ENCODE measurements at regions not wholly inside any gene's neighbourhood (a gene's known extent, or its start where the extent isn't known, plus 50 kb on each side); places are given as distances from the start of the nearest gene placed in this dataset.
A peak's percentile ranks its signal among the peaks of the same experiment; 100 is the strongest.

DNA sequence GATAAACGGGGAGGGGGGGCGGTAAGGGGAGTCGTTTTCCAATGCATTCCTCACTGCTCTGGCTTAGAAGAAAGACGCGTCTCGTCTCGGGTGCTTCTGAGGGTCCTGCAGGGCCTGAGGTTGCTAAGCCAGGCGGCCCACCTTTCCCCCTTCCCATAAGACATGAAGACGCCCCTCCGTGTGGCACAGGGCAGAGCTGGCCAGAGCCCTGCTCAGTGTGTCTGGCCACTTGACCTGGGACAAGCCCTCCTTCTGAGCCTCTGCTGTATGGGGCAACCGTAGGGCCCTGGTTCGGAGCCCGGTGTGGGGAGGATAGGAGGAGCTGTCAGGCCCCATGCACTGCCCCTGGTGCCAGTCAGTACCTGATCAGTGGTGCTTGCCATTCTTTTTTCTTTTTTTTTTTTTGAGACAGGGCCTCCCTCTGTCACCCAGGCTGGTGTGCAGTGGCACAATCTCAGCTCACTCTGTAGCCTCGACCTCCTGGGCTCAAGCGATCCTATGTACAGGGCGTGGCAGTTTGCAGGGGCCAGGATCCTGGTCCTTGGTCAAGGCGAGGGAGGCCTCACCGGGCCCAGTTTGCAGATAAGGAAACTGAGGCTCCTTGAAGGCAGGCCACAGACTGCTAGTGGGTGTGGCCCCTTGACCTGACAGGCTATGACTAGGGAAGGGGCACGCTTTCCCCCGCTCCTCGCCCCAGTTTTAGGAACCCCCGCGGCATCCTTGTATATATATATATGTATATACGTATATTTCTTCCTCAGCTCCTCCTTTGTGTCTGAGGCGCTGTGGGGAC lies 172.3 kb upstream of the IER5L start:
- Mint-ChIP-seq H3K9me3 (no peaks in the 10 kb centered on the region), H3K27me3 (peaks cover 0 to 8% of the 10 kb centered on the region in 2 donors), H3K27ac (no peak overlapping the region), H3K4me1 (ENCODE audit: low read depth in 2 of 2) (peaks cover 0 to 7% of the 10 kb centered on the region in 2 donors), H3K36me3 (no peaks in the 10 kb centered on the region), H3K4me3 (no peak overlapping the region)
- DNase-seq (ENCODE audit: low spot score) (no peak), ATAC-seq (no peak)

GRCh38 chr9:129349665-129349947 lies 171.5 kb upstream of the IER5L start:
- ATAC-seq (no peak), DNase-seq (ENCODE audit: low spot score) (no peak)
- H3K4me1 Mint-ChIP-seq (ENCODE audit: low read depth in 2 of 2), result peaks cover 0 to 7% of the 10 kb centered on the region in 2 donors
- no peak overlapping the region for H3K27ac Mint-ChIP-seq
- H3K4me3 Mint-ChIP-seq, result no peak overlapping the region
- no peaks in the 10 kb centered on the region for H3K9me3 Mint-ChIP-seq
- peaks cover 0 to 8% of the 10 kb centered on the region in 2 donors for H3K27me3 Mint-ChIP-seq
- H3K36me3 Mint-ChIP-seq, result no peaks in the 10 kb centered on the region

GRCh38 chr9:129348890-129349664 lies 171.0 kb upstream of the IER5L start:
- no peaks in the 10 kb centered on the region for H3K9me3 Mint-ChIP-seq
- H3K36me3 Mint-ChIP-seq, result no peaks in the 10 kb centered on the region
- H3K4me1 Mint-ChIP-seq (ENCODE audit: low read depth in 2 of 2), result peaks cover 0 to 7% of the 10 kb centered on the region in 2 donors
- no peak for DNase-seq (ENCODE audit: low spot score)
- ATAC-seq, result no peak
- no peak overlapping the region for H3K4me3 Mint-ChIP-seq
- peaks cover 0 to 8% of the 10 kb centered on the region in 2 donors for H3K27me3 Mint-ChIP-seq
- H3K27ac Mint-ChIP-seq, result no peak overlapping the region

DNA sequence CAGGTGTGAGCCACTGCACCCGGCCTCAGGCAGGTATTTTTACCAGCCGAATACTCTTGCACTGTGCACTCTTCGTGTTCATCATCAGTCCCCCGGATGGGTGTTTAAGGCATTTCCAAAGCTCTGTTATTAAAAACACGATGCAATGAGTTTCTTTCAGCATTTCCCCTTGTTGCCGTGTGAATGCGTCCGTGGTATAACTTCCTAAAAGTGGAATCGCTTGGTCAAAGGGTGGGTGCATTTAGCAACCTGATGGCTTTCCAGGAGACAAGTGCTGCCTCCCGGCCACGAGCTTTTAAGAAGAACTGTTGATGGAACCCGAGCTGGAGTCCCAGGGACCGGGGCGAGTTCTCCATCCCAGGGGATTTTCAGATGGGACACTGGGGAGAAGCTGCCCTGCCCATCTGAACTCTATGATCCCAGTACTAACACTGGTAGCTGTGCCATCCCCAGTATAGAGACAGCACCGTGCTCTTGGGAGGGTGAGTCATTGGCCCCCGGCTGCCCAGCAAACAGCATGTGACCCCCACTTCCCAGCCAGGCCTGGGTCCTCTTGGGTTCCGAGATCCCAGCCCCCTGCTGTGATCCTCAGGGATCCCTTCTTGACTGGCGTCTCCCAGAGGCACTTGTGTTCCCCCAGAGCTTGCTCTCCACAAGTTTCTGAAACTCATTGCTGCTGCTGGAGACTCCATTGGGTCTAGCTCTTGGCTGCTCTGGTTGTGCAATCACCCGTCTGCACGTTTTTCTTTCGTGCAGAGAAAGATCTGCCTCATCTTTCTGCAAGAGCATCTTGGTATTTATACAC lies 169.5 kb upstream of the IER5L start:
- H3K4me1 Mint-ChIP-seq (ENCODE audit: low read depth in 2 of 2), result peaks cover 0 to 7% of the 10 kb centered on the region in 2 donors
- no peaks in the 10 kb centered on the region for H3K9me3 Mint-ChIP-seq
- H3K27ac Mint-ChIP-seq, result no peak overlapping the region
- DNase-seq (ENCODE audit: low spot score), result no peak
- no peak overlapping the region for H3K4me3 Mint-ChIP-seq
- no peak for ATAC-seq
- no peaks in the 10 kb centered on the region for H3K36me3 Mint-ChIP-seq
- H3K27me3 Mint-ChIP-seq, result peaks cover 0 to 8% of the 10 kb centered on the region in 2 donors

DNA sequence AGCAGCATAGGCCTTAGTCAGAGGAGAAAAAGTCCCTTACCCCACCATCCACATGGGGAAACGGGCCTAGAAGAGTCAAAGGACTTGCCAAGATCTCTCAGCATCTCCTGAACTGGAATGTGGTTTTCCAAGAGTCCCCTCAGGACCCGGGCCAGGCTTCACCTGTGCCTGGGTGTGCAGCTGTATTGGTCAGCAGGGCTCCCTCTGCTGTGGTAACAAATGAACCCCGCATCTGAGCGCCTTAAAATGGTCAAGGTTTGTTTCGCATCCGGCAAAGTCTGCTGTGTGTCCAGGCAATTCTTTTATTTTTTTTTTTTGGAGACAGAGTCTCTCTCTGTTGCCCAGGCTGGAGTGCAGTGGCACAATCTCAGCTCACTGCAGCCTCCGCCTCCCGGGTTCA lies 168.0 kb upstream of the IER5L start:
- Mint-ChIP-seq H3K27me3 (peaks cover 0 to 5% of the 10 kb centered on the region in 2 donors), H3K9me3 (no peaks in the 10 kb centered on the region), H3K4me1 (ENCODE audit: low read depth in 2 of 2) (peaks cover 0 to 3% of the 10 kb centered on the region in 2 donors), H3K27ac (no peak overlapping the region), H3K36me3 (no peaks in the 10 kb centered on the region), H3K4me3 (no peak overlapping the region)
- no peak for DNase-seq (ENCODE audit: low spot score)
- ATAC-seq, result no peak

- Mint-ChIP-seq H3K4me3 (no peak overlapping the region), H3K4me1 (ENCODE audit: low read depth in 2 of 2) (peaks cover 0 to 3% of the 10 kb centered on the region in 2 donors), H3K27me3 (peaks cover 0 to 5% of the 10 kb centered on the region in 2 donors), H3K27ac (no peak overlapping the region), H3K9me3 (no peaks in the 10 kb centered on the region), H3K36me3 (no peaks in the 10 kb centered on the region)
- ATAC-seq (no peak), DNase-seq (ENCODE audit: low spot score) (no peak)
Observed at GRCh38 chr9:129344641-129345495, 166.8 kb upstream of the IER5L start.

DNA sequence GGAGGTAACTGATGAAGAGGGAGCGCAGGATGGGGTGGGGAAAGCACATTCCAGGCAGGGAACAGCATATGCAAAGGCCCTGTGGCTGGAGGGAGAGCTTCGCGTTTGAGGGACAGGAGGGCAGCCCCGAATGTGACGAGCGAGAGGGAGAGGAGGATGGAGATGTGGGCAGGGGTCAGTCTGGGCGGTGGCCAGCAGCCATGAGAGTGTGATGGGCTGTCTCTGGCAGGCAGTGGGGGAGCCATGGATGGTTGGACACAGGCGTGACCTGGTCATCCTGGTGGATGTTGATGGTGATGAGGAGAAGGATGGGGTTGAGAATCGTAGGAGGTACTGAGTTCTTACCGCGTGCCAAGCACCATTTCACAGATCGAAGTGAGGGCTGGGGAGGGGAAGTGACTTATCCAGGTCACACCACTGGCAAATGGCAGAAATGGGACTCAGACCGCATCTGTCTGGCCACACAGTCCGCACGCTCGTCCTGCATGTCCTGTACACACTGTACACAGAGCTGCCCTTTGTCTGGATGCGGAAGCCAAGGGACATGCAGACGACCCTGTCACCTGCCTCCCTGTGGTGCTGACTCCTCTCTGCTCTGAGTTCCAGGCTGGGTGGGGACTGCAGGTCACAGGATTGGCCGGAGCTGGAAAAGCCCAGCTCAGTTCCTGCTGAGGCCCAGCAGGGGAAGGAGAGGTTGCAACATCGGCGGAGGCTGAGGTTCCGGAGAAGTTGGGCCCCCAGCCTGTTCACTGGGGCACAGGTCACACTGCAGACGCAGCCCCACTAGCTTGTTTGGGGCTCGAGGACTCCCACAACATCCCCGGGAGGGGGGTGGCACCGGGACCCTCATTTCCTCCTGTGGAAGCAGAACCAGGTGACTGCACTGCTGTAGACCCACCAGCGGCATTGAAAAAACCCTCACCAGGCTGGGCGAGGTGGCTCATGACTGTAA lies 165.6 kb upstream of the IER5L start:
- ATAC-seq (peak in 1 of 2 donors; percentile 14), DNase-seq (ENCODE audit: low spot score) (no peak)
- Mint-ChIP-seq H3K4me1 (ENCODE audit: low read depth in 2 of 2) (peaks cover 0 to 3% of the 10 kb centered on the region in 2 donors), H3K4me3 (no peak overlapping the region), H3K9me3 (no peaks in the 10 kb centered on the region), H3K36me3 (no peaks in the 10 kb centered on the region), H3K27ac (no peak overlapping the region), H3K27me3 (peaks cover 0 to 3% of the 10 kb centered on the region in 2 donors)

GRCh38 chr9:129342591-129343423 lies 164.7 kb upstream of the IER5L start:
- Mint-ChIP-seq H3K27ac (no peak overlapping the region), H3K4me3 (no peak overlapping the region), H3K4me1 (ENCODE audit: low read depth in 2 of 2) (peaks cover 0 to 3% of the 10 kb centered on the region in 2 donors), H3K36me3 (no peaks in the 10 kb centered on the region), H3K27me3 (peaks cover 0 to 4% of the 10 kb centered on the region in 2 donors), H3K9me3 (no peaks in the 10 kb centered on the region)
- ATAC-seq (no peak), DNase-seq (ENCODE audit: low spot score) (no peak)

DNA sequence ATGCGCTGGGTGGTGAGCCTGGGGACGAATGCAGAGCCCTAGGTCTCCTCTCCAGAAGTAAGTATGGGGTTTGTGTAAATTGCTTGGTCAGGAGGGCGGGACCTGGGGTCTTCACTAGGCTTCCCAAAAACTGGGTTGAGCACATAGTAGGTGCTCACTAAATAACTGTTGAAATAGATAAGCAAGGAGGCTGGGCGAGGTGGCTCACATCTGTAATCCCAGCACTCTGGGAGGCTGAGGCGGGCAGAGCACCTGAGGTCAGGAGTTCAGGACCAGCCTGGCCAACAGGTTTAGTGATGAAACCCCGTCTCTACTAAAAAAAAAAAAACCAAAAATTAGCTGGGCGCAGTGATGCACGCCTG lies 163.9 kb upstream of the IER5L start:
- ATAC-seq (no peak), DNase-seq (ENCODE audit: low spot score) (no peak)
- H3K27ac Mint-ChIP-seq, result no peak overlapping the region
- H3K4me3 Mint-ChIP-seq, result no peak overlapping the region
- H3K27me3 Mint-ChIP-seq, result peaks cover 0 to 3% of the 10 kb centered on the region in 2 donors
- no peaks in the 10 kb centered on the region for H3K9me3 Mint-ChIP-seq
- H3K36me3 Mint-ChIP-seq, result no peaks in the 10 kb centered on the region
- H3K4me1 Mint-ChIP-seq (ENCODE audit: low read depth in 2 of 2), result peaks cover 0 to 3% of the 10 kb centered on the region in 2 donors

DNA sequence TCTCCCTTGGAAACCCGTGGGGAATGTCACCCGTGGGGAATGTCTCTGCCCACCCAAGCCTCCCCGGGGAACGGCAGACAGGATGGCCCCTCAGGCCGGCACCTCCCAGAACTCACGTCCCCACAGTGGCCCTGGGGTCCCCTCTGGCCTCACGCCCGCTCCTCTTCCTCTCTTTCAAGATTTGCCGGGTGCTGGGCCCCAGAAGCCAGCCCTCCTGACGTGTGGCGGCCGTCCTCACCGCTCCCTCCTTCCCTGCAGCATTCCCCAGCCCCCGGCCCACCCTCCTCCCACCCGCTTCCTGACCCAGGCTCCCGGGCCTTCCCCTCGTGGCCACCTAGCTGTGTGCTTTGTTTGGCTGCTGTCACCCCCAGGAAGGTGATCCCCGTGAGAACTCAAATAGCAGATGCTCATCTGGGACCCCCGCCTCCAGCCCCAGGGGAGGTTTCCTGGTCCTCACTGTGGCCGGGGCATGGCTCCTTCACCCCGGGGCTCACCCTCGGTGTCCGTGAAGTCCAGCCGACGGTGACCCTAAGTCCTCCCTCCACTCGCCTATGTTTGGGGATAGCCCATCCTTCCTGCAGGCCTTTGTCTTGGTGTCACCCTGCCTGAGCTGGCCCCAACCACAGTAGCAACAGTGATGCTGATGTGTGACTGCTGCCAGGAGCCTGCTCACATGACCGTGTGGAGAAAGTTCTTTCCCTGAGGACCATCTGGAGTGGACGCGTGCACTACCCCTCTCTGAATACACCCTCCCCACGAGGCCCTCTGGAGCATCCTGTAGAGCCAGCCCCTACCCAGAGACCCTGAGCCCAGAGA lies 163.3 kb upstream of the IER5L start:
- no peak overlapping the region for H3K4me3 Mint-ChIP-seq

More for the DNA sequence above, 163.3 kb upstream of the IER5L start:
- Mint-ChIP-seq H3K9me3 (no peaks in the 10 kb centered on the region), H3K27ac (no peak overlapping the region), H3K27me3 (peaks cover 0 to 3% of the 10 kb centered on the region in 2 donors), H3K4me1 (ENCODE audit: low read depth in 2 of 2) (peaks cover 0 to 2% of the 10 kb centered on the region in 2 donors), H3K36me3 (no peaks in the 10 kb centered on the region)
- DNase-seq (ENCODE audit: low spot score) (no peak), ATAC-seq (peak in 1 of 2 donors; percentile 16)

Data from natural killer cell treated with Interleukin-12 subunit alpha and Interleukin-12 subunit beta and Interleukin-15 and Interleukin-18, amount 100 ng/mL, for 72 hours (primary cell).